Esophagus muscularis mucosa (tissue), 4 donors: ENCODE measurements at regions not wholly inside any gene's neighbourhood (a gene's known extent, or its start where the extent isn't known, plus 50 kb on each side); places are given as distances from the start of the nearest gene placed in this dataset.

Experiments
- CTCF ChIP-seq, 3 experiments: fragments of 200-600 bp in 2 of 3; fragments of 450-650 bp in 1 of 3; sonication (generic) in 2 of 3; IDR thresholded peaks; one replicate each; pipeline ENCODE4 v1.5.1; 2017 to 2019; ENCODE audit warnings: antibody characterized with exemption in 3 of 3, mild to moderate bottlenecking in 2 of 3, moderate library complexity in 1 of 3
- EP300 ChIP-seq: sonication (generic); formaldehyde crosslinking; IDR thresholded peaks from one replicate; pipeline ENCODE4 v1.6.1; 2017; ENCODE audit warnings: antibody characterized with exemption
- POLR2A ChIP-seq: fragments of 450-650 bp; IDR thresholded peaks from one replicate; pipeline ENCODE4 v1.6.1; 2017; ENCODE audit warnings: antibody characterized with exemption, moderate library complexity, mild to moderate bottlenecking, low read depth
- POLR2AphosphoS5 ChIP-seq, 2 donors: sonication (generic); formaldehyde crosslinking; IDR thresholded peaks; one replicate each; pipeline ENCODE4 v1.6.1; 2017; ENCODE audit warnings: antibody characterized with exemption in 2 of 2

- TF ChIP-seq CTCF (IDR thresholded peaks at IDR 0.05) (no peak), POLR2A (no peak), POLR2AphosphoS5 (IDR thresholded peaks at IDR 0.05) (no peak), EP300 (no peak)
Observed at GRCh38 chr1:188027613-188028012, 1198.9 kb downstream of the PLA2G4A start.
